ENCODE measurements at regions not wholly inside any gene's neighbourhood (a gene's known extent, or its start where the extent isn't known, plus 50 kb on each side); places are given as distances from the start of the nearest gene placed in this dataset.
"Not testable (repeated sequence)": the region's sequence is repeated elsewhere in the genome, so short reads cannot be mapped to it uniquely, and the experiment has no call there.

DNA sequence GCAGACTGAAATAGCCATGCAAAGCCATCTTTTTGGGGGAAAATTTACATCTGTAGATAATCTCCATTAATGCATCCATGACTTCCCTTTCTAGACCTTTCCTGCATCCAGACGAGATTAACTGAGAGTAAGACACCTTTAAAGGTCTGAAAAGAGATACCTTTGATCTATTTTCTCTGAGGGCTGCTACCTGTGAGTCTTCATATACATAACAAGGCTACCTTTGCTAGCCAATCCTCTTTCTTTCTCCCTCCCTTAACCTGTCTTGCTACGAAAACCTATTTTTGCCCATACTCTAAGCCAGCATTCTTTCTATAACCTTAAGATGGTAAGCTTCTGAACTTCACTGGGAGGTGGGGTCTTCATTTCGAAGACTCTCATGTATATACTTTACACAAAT, 908.5 kb upstream of the FBXO33 start:
- H3K4me1 Mint-ChIP-seq (ENCODE audit: low read depth) = no peaks in the 10 kb centered on the region
- H3K27ac Mint-ChIP-seq = peak overlapping the region; percentile 34
- DNase-seq (ENCODE audit: low spot score, unreplicated experiment) = no peak
- TF ChIP-seq, protein P1, sequence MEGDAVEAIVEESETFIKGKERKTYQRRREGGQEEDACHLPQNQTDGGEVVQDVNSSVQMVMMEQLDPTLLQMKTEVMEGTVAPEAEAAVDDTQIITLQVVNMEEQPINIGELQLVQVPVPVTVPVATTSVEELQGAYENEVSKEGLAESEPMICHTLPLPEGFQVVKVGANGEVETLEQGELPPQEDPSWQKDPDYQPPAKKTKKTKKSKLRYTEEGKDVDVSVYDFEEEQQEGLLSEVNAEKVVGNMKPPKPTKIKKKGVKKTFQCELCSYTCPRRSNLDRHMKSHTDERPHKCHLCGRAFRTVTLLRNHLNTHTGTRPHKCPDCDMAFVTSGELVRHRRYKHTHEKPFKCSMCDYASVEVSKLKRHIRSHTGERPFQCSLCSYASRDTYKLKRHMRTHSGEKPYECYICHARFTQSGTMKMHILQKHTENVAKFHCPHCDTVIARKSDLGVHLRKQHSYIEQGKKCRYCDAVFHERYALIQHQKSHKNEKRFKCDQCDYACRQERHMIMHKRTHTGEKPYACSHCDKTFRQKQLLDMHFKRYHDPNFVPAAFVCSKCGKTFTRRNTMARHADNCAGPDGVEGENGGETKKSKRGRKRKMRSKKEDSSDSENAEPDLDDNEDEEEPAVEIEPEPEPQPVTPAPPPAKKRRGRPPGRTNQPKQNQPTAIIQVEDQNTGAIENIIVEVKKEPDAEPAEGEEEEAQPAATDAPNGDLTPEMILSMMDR (IDR thresholded peaks at IDR 0.05; ENCODE audit: unreplicated experiment) = no peak
- H3K9me3 Mint-ChIP-seq (ENCODE audit: low read depth) = peaks cover 3% of the 10 kb centered on the region
- H3K4me3 Mint-ChIP-seq (ENCODE audit: low read depth) = no peak overlapping the region
- H3K36me3 Mint-ChIP-seq (ENCODE audit: insufficient read depth) = peaks cover 3% of the 10 kb centered on the region
- H3K27me3 Mint-ChIP-seq = no peaks in the 10 kb centered on the region

DNA sequence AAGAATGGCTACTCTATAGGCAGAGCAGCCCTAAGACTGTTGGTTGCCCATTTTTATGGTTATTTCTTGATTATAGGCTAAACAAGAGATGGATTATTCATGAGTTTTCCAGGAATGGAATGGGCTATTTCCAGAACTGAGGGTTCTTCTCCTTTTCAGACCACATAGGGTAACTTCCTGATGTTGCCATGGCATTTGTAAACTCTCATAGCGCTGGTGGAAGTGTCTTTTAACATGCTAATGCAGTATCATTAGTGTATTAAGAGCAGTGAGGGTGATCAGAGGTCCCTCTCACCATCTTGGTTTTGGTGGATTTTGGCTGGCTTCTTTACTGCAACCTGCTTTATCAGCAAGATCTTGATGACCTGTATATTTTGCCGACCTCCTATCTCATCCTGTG, 904.6 kb upstream of the FBXO33 start:
- peaks cover 7% of the 10 kb centered on the region for H3K36me3 Mint-ChIP-seq (ENCODE audit: insufficient read depth)
- no peak overlapping the region for H3K4me3 Mint-ChIP-seq (ENCODE audit: low read depth)
- H3K4me1 Mint-ChIP-seq (ENCODE audit: low read depth) = no peaks in the 10 kb centered on the region
- TF ChIP-seq, protein P1 (IDR thresholded peaks at IDR 0.05; ENCODE audit: unreplicated experiment) = no peak
- peaks cover 9% of the 10 kb centered on the region for H3K9me3 Mint-ChIP-seq (ENCODE audit: low read depth)
- H3K27me3 Mint-ChIP-seq = no peaks in the 10 kb centered on the region
- no peak overlapping the region for H3K27ac Mint-ChIP-seq
- no peak for DNase-seq (ENCODE audit: low spot score, unreplicated experiment)

DNA sequence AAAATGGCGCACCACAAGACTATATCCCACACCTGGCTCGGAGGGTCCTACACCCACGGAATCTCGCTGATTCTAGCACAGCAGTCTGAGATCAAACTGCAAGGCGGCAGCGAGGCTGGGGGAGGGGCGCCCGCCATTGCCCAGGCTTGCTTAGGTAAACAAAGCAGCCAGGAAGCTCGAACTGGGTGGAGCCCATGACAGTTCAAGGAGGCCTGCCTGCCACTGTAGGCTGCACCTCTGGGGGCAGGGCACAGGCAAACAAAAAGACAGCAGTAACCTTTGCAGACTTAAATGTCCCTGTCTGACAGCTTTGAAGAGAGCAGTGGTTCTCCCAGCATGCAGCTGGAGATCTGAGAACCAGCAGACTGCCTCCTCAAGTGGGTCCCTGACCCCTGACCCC, 894.3 kb upstream of the FBXO33 start:
- H3K4me3 Mint-ChIP-seq (ENCODE audit: low read depth); H3K4me1 Mint-ChIP-seq (ENCODE audit: low read depth): not testable (repeated sequence)
- H3K9me3 Mint-ChIP-seq (ENCODE audit: low read depth) = peaks cover 18% of the 10 kb centered on the region

DNA sequence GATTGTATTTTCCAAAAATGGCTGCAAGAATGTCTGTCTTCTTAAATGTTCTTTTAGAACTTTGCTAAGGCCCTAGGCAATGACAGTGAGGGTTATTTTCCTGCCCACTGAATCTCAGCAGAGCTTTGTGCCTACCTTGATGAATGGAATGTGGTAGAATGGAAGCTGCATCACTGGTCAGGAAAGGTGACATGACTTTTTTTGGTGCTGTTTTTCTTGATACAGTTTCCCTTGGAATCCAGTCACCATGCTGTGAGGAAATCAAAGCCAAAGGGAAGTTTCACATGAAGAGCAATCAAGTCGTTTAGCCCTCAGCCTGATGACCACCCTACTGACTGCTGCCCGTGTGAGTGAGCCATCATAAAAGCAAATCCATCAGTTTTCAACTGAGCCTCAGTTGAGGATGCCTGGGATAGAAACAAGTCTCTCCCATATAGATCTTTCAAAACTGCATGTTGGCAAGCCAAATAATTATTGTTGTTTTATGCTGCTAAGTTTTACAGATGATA, 886.0 kb upstream of the FBXO33 start:
- H3K27me3 Mint-ChIP-seq = no peaks in the 10 kb centered on the region
- no peak for DNase-seq (ENCODE audit: low spot score, unreplicated experiment)
- TF ChIP-seq, protein P1 (IDR thresholded peaks at IDR 0.05; ENCODE audit: unreplicated experiment) = no peak
- peaks cover 14% of the 10 kb centered on the region for H3K4me1 Mint-ChIP-seq (ENCODE audit: low read depth)
- H3K36me3 Mint-ChIP-seq (ENCODE audit: insufficient read depth) = peaks cover 5% of the 10 kb centered on the region
- H3K4me3 Mint-ChIP-seq (ENCODE audit: low read depth) = no peak overlapping the region
- H3K9me3 Mint-ChIP-seq (ENCODE audit: low read depth) = peaks cover 17% of the 10 kb centered on the region
- no peak overlapping the region for H3K27ac Mint-ChIP-seq

More for the DNA sequence above, 894.3 kb upstream of the FBXO33 start:
- H3K27me3 Mint-ChIP-seq; H3K36me3 Mint-ChIP-seq (ENCODE audit: insufficient read depth); H3K27ac Mint-ChIP-seq; DNase-seq (ENCODE audit: low spot score, unreplicated experiment): not testable (repeated sequence)

DNA sequence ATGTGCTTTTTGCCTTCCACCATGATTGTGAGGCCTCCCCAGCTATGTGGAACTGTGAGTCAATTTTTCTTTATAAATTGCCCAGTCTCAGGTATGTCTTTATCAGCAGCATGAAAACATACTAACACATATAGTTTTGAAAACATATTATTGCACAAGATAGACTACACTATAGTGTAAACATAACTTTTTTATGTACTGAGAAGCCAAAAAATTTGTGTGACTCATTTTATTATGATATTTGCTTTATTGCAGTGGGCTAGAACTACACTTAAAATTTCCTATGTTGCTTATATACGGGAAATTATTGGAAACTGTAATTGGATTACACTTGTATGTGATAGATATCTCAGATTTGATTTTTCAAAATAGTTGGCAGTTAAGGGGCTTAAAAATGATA, 885.5 kb upstream of the FBXO33 start:
- no peaks in the 10 kb centered on the region for H3K27me3 Mint-ChIP-seq
- DNase-seq (ENCODE audit: low spot score, unreplicated experiment) = no peak
- H3K4me3 Mint-ChIP-seq (ENCODE audit: low read depth) = no peak overlapping the region
- H3K27ac Mint-ChIP-seq = no peak overlapping the region
- TF ChIP-seq, protein P1 (IDR thresholded peaks at IDR 0.05; ENCODE audit: unreplicated experiment) = no peak
- peaks cover 14% of the 10 kb centered on the region for H3K4me1 Mint-ChIP-seq (ENCODE audit: low read depth)
- peaks cover 5% of the 10 kb centered on the region for H3K36me3 Mint-ChIP-seq (ENCODE audit: insufficient read depth)
- peaks cover 17% of the 10 kb centered on the region for H3K9me3 Mint-ChIP-seq (ENCODE audit: low read depth)

DNA sequence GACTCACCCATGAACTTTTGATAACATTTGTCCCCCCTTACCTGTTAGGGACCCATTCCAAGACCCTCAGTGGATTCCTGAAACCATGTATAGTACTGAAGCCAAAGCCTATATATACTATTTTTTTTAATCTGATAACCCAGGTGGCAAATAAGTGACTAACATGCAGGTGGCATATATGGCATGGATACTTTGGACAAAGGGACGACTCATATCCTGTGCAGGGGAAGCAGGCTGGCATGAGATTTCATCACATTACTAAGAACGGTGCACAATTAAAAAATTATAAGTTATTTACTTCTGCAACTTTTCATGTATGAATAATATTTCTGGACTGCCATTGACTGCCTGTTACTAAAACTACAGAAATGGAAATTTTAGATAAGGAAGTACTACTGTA, 880.1 kb upstream of the FBXO33 start:
- Mint-ChIP-seq H3K4me3 (ENCODE audit: low read depth) (no peak overlapping the region), H3K36me3 (ENCODE audit: insufficient read depth) (no peaks in the 10 kb centered on the region), H3K9me3 (ENCODE audit: low read depth) (no peaks in the 10 kb centered on the region), H3K4me1 (ENCODE audit: low read depth) (peaks cover 7% of the 10 kb centered on the region), H3K27me3 (no peaks in the 10 kb centered on the region), H3K27ac (no peak overlapping the region)
- DNase-seq (ENCODE audit: low spot score, unreplicated experiment) = no peak
- TF ChIP-seq, protein P1 (IDR thresholded peaks at IDR 0.05; ENCODE audit: unreplicated experiment) = no peak

All from progenitor cell of endocrine pancreas (in vitro differentiated cells).